Neural cell (in vitro differentiated cells): ENCODE measurements at regions not wholly inside any gene's neighbourhood (a gene's known extent, or its start where the extent isn't known, plus 50 kb on each side); places are given as distances from the start of the nearest gene placed in this dataset.

Experiments used
- H2AFZ ChIP-seq: fragments of 200-600, 300-800 bp; sonication (generic), shearing (Covaris generic); 2 replicates; pipeline ENCODE4 v1.6.0; 2014; ENCODE audit warnings: low read depth, mild to moderate bottlenecking, antibody characterized with exemption, low read length, moderate library complexity
- H3F3A ChIP-seq: fragments of 200-600 bp; shearing (Covaris generic); 2 replicates; pipeline ENCODE4 v1.6.1; 2016; ENCODE audit warnings: mild to moderate bottlenecking, moderate library complexity, mixed read lengths, antibody characterized with exemption, low read length; ENCODE audit not compliant: insufficient read depth, poor library complexity, severe bottlenecking
- H3K27ac ChIP-seq: fragments of 200-600, 300-800 bp; sonication (generic), shearing (Covaris generic); 2 replicates; pipeline ENCODE4 v1.5.1; 2014; ENCODE audit warnings: mild to moderate bottlenecking, low read length, moderate library complexity
- H3K27me3 ChIP-seq: fragments of 300-800, 200-600 bp; sonication (generic), shearing (Covaris generic); 2 replicates; pipeline ENCODE4 v1.6.0; 2014; ENCODE audit warnings: mild to moderate bottlenecking, low read depth, low read length, moderate library complexity; ENCODE audit not compliant: insufficient read depth
- H3K36me3 ChIP-seq: fragments of 300-800, 200-600 bp; sonication (generic), shearing (Covaris generic); 2 replicates; pipeline ENCODE4 v1.5.1; 2014; ENCODE audit warnings: mild to moderate bottlenecking, antibody characterized with exemption, low read length, moderate library complexity; ENCODE audit not compliant: insufficient read depth
- H3K4me2 ChIP-seq: fragments of 300-800, 200-600 bp; sonication (generic), shearing (Covaris generic); 2 replicates; pipeline ENCODE4 v1.6.0; 2014; ENCODE audit warnings: mild to moderate bottlenecking, low read length
- H3K4me3 ChIP-seq: fragments of 300-800, 200-600 bp; sonication (generic), shearing (Covaris generic); 2 replicates; pipeline ENCODE4 v1.5.1; 2014; ENCODE audit warnings: mild to moderate bottlenecking, low read length, moderate library complexity
- H3K79me2 ChIP-seq: fragments of 200-600 bp; shearing (Covaris generic); replicated peaks from 2 replicates; pipeline ENCODE4 v1.6.0; 2014; ENCODE audit warnings: mild to moderate bottlenecking, low read length, moderate library complexity; ENCODE audit not compliant: insufficient read depth
- H3K9ac ChIP-seq: fragments of 300-800, 200-600 bp; sonication (generic), shearing (Covaris generic); 2 replicates; pipeline ENCODE4 v1.6.1; 2016; ENCODE audit warnings: mild to moderate bottlenecking, low read length, mixed read lengths
- H3K9me2 ChIP-seq: fragments of 200-600 bp; shearing (Covaris generic); 2 replicates; pipeline ENCODE4 v1.6.1; 2016; ENCODE audit warnings: mild to moderate bottlenecking, low read length, mixed read lengths; ENCODE audit not compliant: insufficient read depth
- H3K9me3 ChIP-seq: fragments of 200-600, 300-800 bp; sonication (generic), shearing (Covaris generic); 2 replicates; pipeline ENCODE4 v1.6.1; 2016; ENCODE audit warnings: mild to moderate bottlenecking, mixed run types, low read length, moderate library complexity, mixed read lengths
- H4K20me1 ChIP-seq: fragments of 200-600 bp; shearing (Covaris generic); 2 replicates; pipeline ENCODE4 v1.6.1; 2016; ENCODE audit warnings: mild to moderate bottlenecking, mixed run types; ENCODE audit not compliant: insufficient read depth
- CTCF ChIP-seq: fragments of 450-650 bp; IDR thresholded peaks from 2 replicates; pipeline ENCODE4 v1.5.1; 2014; ENCODE audit warnings: antibody characterized with exemption, mild to moderate bottlenecking, moderate library complexity; ENCODE audit not compliant: poor library complexity, severe bottlenecking
- EP300 ChIP-seq: fragments of 450-650 bp; conservative IDR thresholded peaks from 2 replicates; pipeline ENCODE4 v1.6.1; 2014; ENCODE audit warnings: antibody characterized with exemption, mild to moderate bottlenecking, moderate library complexity; ENCODE audit not compliant: poor library complexity, severe bottlenecking
- EZH2 ChIP-seq: fragments of 200-600, 300-800 bp; shearing (Covaris generic), sonication (generic); IDR thresholded peaks from 2 replicates; pipeline ENCODE4 v1.6.1; 2014; ENCODE audit warnings: antibody characterized with exemption, low read length, borderline replicate concordance, mild to moderate bottlenecking; ENCODE audit not compliant: insufficient read depth, poor library complexity, severe bottlenecking
- MXI1 ChIP-seq: fragments of 450-650 bp; conservative IDR thresholded peaks from 2 replicates; pipeline ENCODE4 v1.6.1; 2014; ENCODE audit warnings: antibody characterized with exemption, mild to moderate bottlenecking; ENCODE audit not compliant: poor library complexity, severe bottlenecking
- POLR2AphosphoS5 ChIP-seq: IDR thresholded peaks from 2 replicates; pipeline ENCODE4 v1.6.1; 2012
- RAD21 ChIP-seq: fragments of 450-650 bp; conservative IDR thresholded peaks from 2 replicates; pipeline ENCODE4 v1.6.1; 2014; ENCODE audit warnings: antibody characterized with exemption, mild to moderate bottlenecking, moderate library complexity
- REST ChIP-seq: IDR thresholded peaks from 2 replicates; pipeline ENCODE4 v1.6.1; 2012; ENCODE audit warnings: borderline replicate concordance
- SMC3 ChIP-seq: fragments of 450-650 bp; conservative IDR thresholded peaks from 2 replicates; pipeline ENCODE4 v1.6.1; 2014; ENCODE audit warnings: antibody characterized with exemption, mild to moderate bottlenecking, moderate library complexity; ENCODE audit not compliant: poor library complexity
- TAF1 ChIP-seq: IDR thresholded peaks from 2 replicates; pipeline ENCODE4 v1.6.1; 2012; ENCODE audit warnings: low read depth

- Histone ChIP-seq H3K9ac (no peak overlapping the region), H3K9me3 (no peaks in the 10 kb centered on the region), H2AFZ (no peak overlapping the region), H3K79me2 (no peaks in the 10 kb centered on the region), H3K4me3 (no peak overlapping the region), H3K4me2 (no peak overlapping the region), H3K27ac (no peak overlapping the region), H3F3A (no peaks in the 10 kb centered on the region), H3K27me3 (no peaks in the 10 kb centered on the region), H3K9me2 (no peaks in the 10 kb centered on the region), H3K36me3 (no peaks in the 10 kb centered on the region), H4K20me1 (no peaks in the 10 kb centered on the region)
- TF ChIP-seq CTCF = no peak
- TF ChIP-seq MXI1 = no peak
- TF ChIP-seq REST = no peak
Measured at GRCh38 chr14:65922142-65922541, 509.6 kb downstream of the FUT8 start.

- no peaks in the 10 kb centered on the region for H4K20me1 ChIP-seq
- TF ChIP-seq EP300 (no peak), EZH2 (no peak), REST (no peak), RAD21 (no peak), MXI1 (no peak), CTCF (no peak), SMC3 (no peak), TAF1 (no peak), POLR2AphosphoS5 (no peak)
- no peak overlapping the region for H3K27ac ChIP-seq
- H3F3A ChIP-seq = no peaks in the 10 kb centered on the region
- no peak overlapping the region for H3K9ac ChIP-seq
- H3K36me3 ChIP-seq = no peaks in the 10 kb centered on the region
- H3K4me2 ChIP-seq = no peak overlapping the region
- no peaks in the 10 kb centered on the region for H3K27me3 ChIP-seq
- H2AFZ ChIP-seq = no peak overlapping the region
- no peaks in the 10 kb centered on the region for H3K9me2 ChIP-seq
- no peaks in the 10 kb centered on the region for H3K79me2 ChIP-seq
- no peak overlapping the region for H3K4me3 ChIP-seq
- H3K9me3 ChIP-seq = no peaks in the 10 kb centered on the region
Measured at GRCh38 chr14:65926504-65926903, 514.0 kb downstream of the FUT8 start.
